ENCODE measurements at regions not wholly inside any gene's neighbourhood (a gene's known extent, or its start where the extent isn't known, plus 50 kb on each side); places are given as distances from the start of the nearest gene placed in this dataset.

DNA sequence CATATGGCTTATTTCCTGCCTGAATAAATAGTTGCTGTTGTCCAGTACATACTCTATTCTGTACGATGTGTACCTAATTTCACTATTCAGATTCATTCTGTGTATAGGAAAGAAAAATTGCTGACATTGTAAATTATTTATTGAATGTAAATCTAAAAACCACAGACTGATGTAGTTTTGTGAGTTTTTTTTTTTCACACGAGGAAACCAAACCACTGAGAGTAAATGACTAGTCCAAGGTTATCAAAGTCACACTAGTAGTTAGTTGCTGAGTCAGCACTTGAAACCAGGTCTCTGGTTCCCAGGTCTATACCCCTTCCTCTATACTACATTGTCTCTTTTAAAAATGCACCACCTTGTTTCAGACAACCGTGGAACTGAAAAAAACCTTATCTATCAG, 298.3 kb upstream of the DIAPH2 start:
- no peaks in the 10 kb centered on the region for H3K36me3 ChIP-seq (ENCODE audit: insufficient read depth, low read length)
- TF ChIP-seq FOXP2 (optimal IDR thresholded peaks at IDR 0.05; ENCODE audit: control extremely low read depth, extremely low read length, insufficient read depth) (no peak), EZH2 (IDR thresholded peaks at IDR 0.05) (no peak), POLR2AphosphoS5 (IDR thresholded peaks at IDR 0.05; ENCODE audit: borderline replicate concordance, low read depth, low read length) (no peak)
- no peak for DNase-seq (ENCODE audit: low read depth, low spot score)
- H3K27ac ChIP-seq = no peak overlapping the region
- H3K9me3 ChIP-seq (ENCODE audit: low read depth, low read length) = no peaks in the 10 kb centered on the region
- no peak overlapping the region for H3K4me3 ChIP-seq
- no peak overlapping the region for H3K9ac ChIP-seq (ENCODE audit: insufficient read length)

DNA sequence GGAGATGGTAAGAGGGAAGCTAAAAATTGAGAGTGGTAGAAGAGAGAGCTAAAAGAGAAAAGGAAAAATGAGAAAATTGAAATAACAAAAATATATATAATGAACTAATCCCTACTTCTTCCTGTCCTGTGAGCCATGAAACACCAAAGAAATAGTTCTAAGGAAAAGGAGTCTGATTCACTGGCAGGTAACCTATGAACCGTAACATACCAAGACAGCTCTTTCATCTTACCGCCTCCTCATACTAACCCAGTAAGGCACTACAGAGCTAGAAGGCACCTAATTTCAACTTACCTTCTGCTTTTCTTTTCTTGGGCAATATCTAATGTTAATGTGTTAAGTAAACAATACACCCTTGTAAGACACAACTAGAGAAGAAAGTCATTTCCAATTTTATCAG, 297.7 kb upstream of the DIAPH2 start:
- H3K36me3 ChIP-seq (ENCODE audit: insufficient read depth, low read length) = no peaks in the 10 kb centered on the region
- H3K9me3 ChIP-seq (ENCODE audit: low read depth, low read length) = no peaks in the 10 kb centered on the region
- H3K9ac ChIP-seq (ENCODE audit: insufficient read length) = no peak overlapping the region
- TF ChIP-seq FOXP2 (optimal IDR thresholded peaks at IDR 0.05; ENCODE audit: control extremely low read depth, extremely low read length, insufficient read depth) = no peak
- TF ChIP-seq POLR2AphosphoS5 (IDR thresholded peaks at IDR 0.05; ENCODE audit: borderline replicate concordance, low read depth, low read length) = no peak
- TF ChIP-seq EZH2 (IDR thresholded peaks at IDR 0.05) = no peak
- no peak for DNase-seq (ENCODE audit: low read depth, low spot score)
- H3K27ac ChIP-seq = no peak overlapping the region
- no peak overlapping the region for H3K4me3 ChIP-seq

DNA sequence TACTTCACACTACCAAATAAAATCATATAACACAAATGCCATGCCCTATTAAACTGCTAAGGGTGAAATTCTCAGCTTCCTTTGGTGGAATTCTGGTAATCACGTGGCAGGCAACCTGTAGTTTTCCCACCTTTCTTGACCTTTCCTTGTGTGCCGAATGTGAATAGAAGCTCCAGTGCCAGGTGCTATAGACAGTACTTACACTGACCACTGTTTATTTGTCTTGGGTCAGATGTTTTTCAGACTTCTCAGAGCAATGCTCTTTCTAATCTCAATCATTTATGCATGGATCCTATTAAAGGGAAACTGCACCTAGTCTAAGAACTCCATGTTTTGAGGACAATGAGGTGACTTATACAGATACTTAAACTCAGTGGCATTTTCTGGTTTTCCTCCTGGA, 296.8 kb upstream of the DIAPH2 start:
- Histone ChIP-seq H3K9ac (ENCODE audit: insufficient read length) (no peak overlapping the region), H3K9me3 (ENCODE audit: low read depth, low read length) (no peaks in the 10 kb centered on the region), H3K4me3 (no peak overlapping the region), H3K27ac (no peak overlapping the region), H3K36me3 (ENCODE audit: insufficient read depth, low read length) (no peaks in the 10 kb centered on the region)
- TF ChIP-seq POLR2AphosphoS5 (IDR thresholded peaks at IDR 0.05; ENCODE audit: borderline replicate concordance, low read depth, low read length) (no peak), FOXP2 (optimal IDR thresholded peaks at IDR 0.05; ENCODE audit: control extremely low read depth, extremely low read length, insufficient read depth) (no peak), EZH2 (IDR thresholded peaks at IDR 0.05) (no peak)
- DNase-seq (ENCODE audit: low read depth, low spot score) = no peak

DNA sequence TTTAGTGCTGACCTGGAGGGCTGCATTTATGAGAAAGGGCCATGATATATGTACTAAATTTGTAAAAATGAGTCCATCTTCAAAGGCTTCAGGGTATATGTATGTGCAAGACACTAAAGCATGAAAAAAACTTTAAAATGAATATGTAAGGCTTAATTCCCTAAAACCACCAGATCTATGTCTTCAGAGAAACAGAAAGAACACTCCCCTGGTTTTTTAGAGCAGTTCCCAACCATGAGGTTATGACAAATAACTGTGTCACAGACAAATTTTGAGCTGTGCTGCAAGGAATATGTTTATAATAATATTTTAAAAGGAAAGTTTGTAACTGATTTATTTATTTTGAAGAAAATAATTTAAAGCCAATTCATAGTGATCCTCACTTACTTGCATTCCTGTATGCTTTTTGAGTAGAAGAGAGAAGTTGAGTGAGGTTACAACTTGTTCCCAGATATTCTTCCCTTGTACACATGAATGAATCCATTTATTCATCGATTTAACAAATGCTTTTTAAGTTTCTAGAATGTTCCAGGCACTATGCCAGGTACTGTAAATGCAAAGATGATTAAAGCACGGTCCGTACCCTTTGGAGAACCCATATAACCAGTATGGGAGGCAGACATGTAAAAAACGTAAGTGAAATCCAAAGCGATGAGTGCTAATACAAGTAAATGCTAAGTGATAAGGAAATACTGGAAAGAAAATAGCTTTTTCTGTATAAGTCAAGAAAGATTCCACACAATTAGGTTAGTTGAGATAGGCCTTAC, 295.2 kb upstream of the DIAPH2 start:
- H3K36me3 ChIP-seq (ENCODE audit: insufficient read depth, low read length) = no peaks in the 10 kb centered on the region
- TF ChIP-seq FOXP2 (optimal IDR thresholded peaks at IDR 0.05; ENCODE audit: control extremely low read depth, extremely low read length, insufficient read depth) (no peak), POLR2AphosphoS5 (IDR thresholded peaks at IDR 0.05; ENCODE audit: borderline replicate concordance, low read depth, low read length) (no peak), EZH2 (IDR thresholded peaks at IDR 0.05) (no peak)
- no peaks in the 10 kb centered on the region for H3K9me3 ChIP-seq (ENCODE audit: low read depth, low read length)
- H3K27ac ChIP-seq = no peak overlapping the region
- no peak overlapping the region for H3K4me3 ChIP-seq
- no peak overlapping the region for H3K9ac ChIP-seq (ENCODE audit: insufficient read length)
- DNase-seq (ENCODE audit: low read depth, low spot score) = no peak

DNA sequence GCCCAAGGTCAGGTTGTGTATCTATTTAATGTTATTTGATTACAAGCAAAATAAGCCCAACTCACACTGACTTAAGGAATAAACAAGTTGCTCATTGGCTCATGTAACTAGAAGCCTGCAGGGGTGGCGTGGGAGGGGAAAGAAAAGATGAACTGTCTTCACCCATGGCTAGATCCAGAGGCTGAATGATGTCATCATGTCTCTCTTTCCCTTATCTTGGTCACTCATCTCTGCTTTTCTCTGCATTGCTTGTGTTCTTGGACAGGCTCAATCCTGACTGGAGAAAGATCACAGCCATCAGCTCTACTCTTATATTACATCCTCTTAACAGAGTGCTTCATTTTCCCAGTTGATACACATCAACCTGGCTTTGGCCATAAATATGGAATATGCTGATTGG, 290.0 kb upstream of the DIAPH2 start:
- TF ChIP-seq FOXP2 (optimal IDR thresholded peaks at IDR 0.05; ENCODE audit: control extremely low read depth, extremely low read length, insufficient read depth) = no peak
- TF ChIP-seq POLR2AphosphoS5 (IDR thresholded peaks at IDR 0.05; ENCODE audit: borderline replicate concordance, low read depth, low read length) = no peak
- no peak for TF ChIP-seq EZH2 (IDR thresholded peaks at IDR 0.05)
- DNase-seq (ENCODE audit: low read depth, low spot score) = no peak
- H3K4me3 ChIP-seq = no peak overlapping the region
- H3K9me3 ChIP-seq (ENCODE audit: low read depth, low read length) = no peaks in the 10 kb centered on the region
- H3K36me3 ChIP-seq (ENCODE audit: insufficient read depth, low read length) = no peaks in the 10 kb centered on the region
- H3K9ac ChIP-seq (ENCODE audit: insufficient read length) = no peak overlapping the region
- H3K27ac ChIP-seq = no peak overlapping the region

DNA sequence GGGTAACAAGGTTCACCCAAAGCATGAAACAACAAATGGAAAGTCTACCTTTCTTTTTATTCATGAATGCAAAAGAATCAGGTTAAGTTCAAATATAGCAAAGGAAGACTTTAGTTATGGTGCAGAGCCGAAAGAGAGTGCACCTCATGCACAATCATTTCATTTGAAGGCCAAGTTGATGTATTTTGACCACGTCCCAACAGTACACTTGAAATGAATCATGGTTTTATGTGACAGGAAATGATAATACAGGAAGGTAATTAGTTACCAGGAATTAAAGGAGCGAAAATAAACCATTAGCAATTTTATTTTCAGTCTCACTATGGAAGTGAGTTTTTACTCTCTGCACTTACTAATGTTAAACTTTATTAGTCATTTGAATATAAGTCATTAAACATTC, 281.2 kb upstream of the DIAPH2 start:
- Histone ChIP-seq H3K27ac (no peak overlapping the region), H3K9ac (ENCODE audit: insufficient read length) (no peak overlapping the region), H3K36me3 (ENCODE audit: insufficient read depth, low read length) (no peaks in the 10 kb centered on the region), H3K9me3 (ENCODE audit: low read depth, low read length) (no peaks in the 10 kb centered on the region), H3K4me3 (no peak overlapping the region)
- no peak for TF ChIP-seq EZH2 (IDR thresholded peaks at IDR 0.05)
- TF ChIP-seq POLR2AphosphoS5 (IDR thresholded peaks at IDR 0.05; ENCODE audit: borderline replicate concordance, low read depth, low read length) = no peak
- no peak for TF ChIP-seq FOXP2 (optimal IDR thresholded peaks at IDR 0.05; ENCODE audit: control extremely low read depth, extremely low read length, insufficient read depth)
- DNase-seq (ENCODE audit: low read depth, low spot score) = no peak

DNA sequence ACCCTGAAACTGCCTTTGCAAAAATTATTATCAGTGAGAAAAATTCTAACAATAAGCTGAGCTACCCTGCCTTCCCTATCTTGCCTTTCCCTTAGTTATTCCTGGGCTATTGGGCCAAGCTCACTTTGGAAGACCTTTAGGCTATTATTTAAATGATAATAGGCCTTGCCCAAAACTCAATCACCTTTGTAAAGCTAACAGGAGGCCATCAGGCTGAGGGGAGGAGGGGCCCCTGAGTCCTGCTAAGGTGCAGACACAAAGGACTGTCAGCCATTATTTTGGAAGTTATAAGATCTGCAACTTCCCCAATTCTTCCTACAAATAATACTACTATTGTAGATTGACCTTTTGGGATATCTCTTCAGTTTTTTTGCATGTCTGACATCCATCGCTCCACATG, 278.8 kb upstream of the DIAPH2 start:
- Histone ChIP-seq H3K27ac (no peak overlapping the region), H3K4me3 (no peak overlapping the region), H3K36me3 (ENCODE audit: insufficient read depth, low read length) (no peaks in the 10 kb centered on the region), H3K9ac (ENCODE audit: insufficient read length) (no peak overlapping the region), H3K9me3 (ENCODE audit: low read depth, low read length) (no peaks in the 10 kb centered on the region)
- no peak for DNase-seq (ENCODE audit: low read depth, low spot score)
- no peak for TF ChIP-seq EZH2 (IDR thresholded peaks at IDR 0.05)
- TF ChIP-seq FOXP2 (optimal IDR thresholded peaks at IDR 0.05; ENCODE audit: control extremely low read depth, extremely low read length, insufficient read depth) = no peak
- no peak for TF ChIP-seq POLR2AphosphoS5 (IDR thresholded peaks at IDR 0.05; ENCODE audit: borderline replicate concordance, low read depth, low read length)

DNA sequence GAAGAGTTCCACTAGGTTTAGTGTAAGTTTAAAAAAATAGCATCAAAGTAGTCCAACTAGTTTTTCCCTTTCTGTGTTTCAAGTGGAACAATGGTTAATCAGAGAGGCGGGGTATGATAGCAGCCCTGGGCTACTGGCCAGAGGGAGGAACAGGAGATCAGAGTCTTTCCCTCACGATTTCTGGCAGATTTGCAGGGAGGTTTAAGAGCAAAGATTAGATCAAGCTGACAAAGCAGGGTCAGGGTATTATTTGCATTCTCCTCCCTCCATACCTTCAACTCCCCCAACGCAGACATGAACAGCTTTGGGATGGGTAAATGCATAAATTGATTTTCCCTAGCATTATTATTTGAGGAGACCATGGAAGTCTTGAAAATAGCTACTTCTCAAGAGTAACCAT, 277.6 kb upstream of the DIAPH2 start:
- Histone ChIP-seq H3K9me3 (ENCODE audit: low read depth, low read length) (no peaks in the 10 kb centered on the region), H3K9ac (ENCODE audit: insufficient read length) (no peak overlapping the region), H3K4me3 (no peak overlapping the region), H3K27ac (no peak overlapping the region), H3K36me3 (ENCODE audit: insufficient read depth, low read length) (no peaks in the 10 kb centered on the region)
- TF ChIP-seq EZH2 (IDR thresholded peaks at IDR 0.05) = no peak
- no peak for TF ChIP-seq POLR2AphosphoS5 (IDR thresholded peaks at IDR 0.05; ENCODE audit: borderline replicate concordance, low read depth, low read length)
- TF ChIP-seq FOXP2 (optimal IDR thresholded peaks at IDR 0.05; ENCODE audit: control extremely low read depth, extremely low read length, insufficient read depth) = no peak
- DNase-seq (ENCODE audit: low read depth, low spot score) = no peak

DNA sequence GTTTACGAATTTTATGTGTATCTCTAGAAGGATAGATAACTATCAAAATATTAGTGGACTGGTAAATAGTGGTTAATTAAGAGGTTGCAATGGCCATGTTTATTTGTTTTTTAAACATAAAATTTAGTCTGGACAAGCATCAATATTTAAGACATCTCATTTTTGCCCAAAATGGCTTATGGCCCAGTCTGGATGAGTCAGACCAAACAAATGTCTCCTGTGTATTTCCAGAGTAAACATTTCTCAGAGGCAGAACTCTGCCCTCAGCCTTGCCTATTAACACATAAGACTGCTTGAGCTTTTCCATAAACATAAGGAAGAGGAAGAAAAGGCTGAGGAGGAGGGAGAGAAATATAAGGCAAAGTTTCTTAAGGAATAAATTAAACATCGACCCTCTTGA, 277.1 kb upstream of the DIAPH2 start:
- Histone ChIP-seq H3K9ac (ENCODE audit: insufficient read length) (no peak overlapping the region), H3K36me3 (ENCODE audit: insufficient read depth, low read length) (no peaks in the 10 kb centered on the region), H3K9me3 (ENCODE audit: low read depth, low read length) (no peaks in the 10 kb centered on the region), H3K27ac (no peak overlapping the region), H3K4me3 (no peak overlapping the region)
- TF ChIP-seq FOXP2 (optimal IDR thresholded peaks at IDR 0.05; ENCODE audit: control extremely low read depth, extremely low read length, insufficient read depth) = no peak
- no peak for TF ChIP-seq EZH2 (IDR thresholded peaks at IDR 0.05)
- no peak for TF ChIP-seq POLR2AphosphoS5 (IDR thresholded peaks at IDR 0.05; ENCODE audit: borderline replicate concordance, low read depth, low read length)
- no peak for DNase-seq (ENCODE audit: low read depth, low spot score)
